ENCODE measurements at regions not wholly inside any gene's neighbourhood (a gene's known extent, or its start where the extent isn't known, plus 50 kb on each side); places are given as distances from the start of the nearest gene placed in this dataset.

GRCh38 chr4:89427782-89428181 lies 120.2 kb upstream of the GPRIN3 start:
- no peak for TF ChIP-seq POLR2A (IDR thresholded peaks at IDR 0.05)
- no peak for TF ChIP-seq CTCF (IDR thresholded peaks at IDR 0.05)
- Histone ChIP-seq H3K27me3 (no peaks in the 10 kb centered on the region), H3K4me3 (no peak overlapping the region), H3K27ac (no peak overlapping the region), H3K36me3 (no peaks in the 10 kb centered on the region), H3K4me1 (no peaks in the 10 kb centered on the region), H3K9me3 (no peaks in the 10 kb centered on the region)
- no peak for ATAC-seq
- intact Hi-C loops (cut with DNase I): no loop called here
- DNase-seq: no peak
- WGBS, 4 donors: 75 to 88% (median 82%) methylated on average over 2 of the region's 2 CpGs

GRCh38 chr4:89425023-89425422 lies 117.4 kb upstream of the GPRIN3 start:
- Histone ChIP-seq H3K4me3 (no peak overlapping the region), H3K4me1 (no peaks in the 10 kb centered on the region), H3K27ac (no peak overlapping the region), H3K36me3 (no peaks in the 10 kb centered on the region), H3K9me3 (no peaks in the 10 kb centered on the region), H3K27me3 (no peaks in the 10 kb centered on the region)
- ATAC-seq: no peak
- no peak for DNase-seq
- TF ChIP-seq POLR2A (IDR thresholded peaks at IDR 0.05): no peak
- TF ChIP-seq CTCF (IDR thresholded peaks at IDR 0.05): no peak
- 61 to 69% (median 66%) methylated on average over 1 of the region's 1 CpG for WGBS, 4 donors
- intact Hi-C loops (cut with DNase I): no loop called here

DNA sequence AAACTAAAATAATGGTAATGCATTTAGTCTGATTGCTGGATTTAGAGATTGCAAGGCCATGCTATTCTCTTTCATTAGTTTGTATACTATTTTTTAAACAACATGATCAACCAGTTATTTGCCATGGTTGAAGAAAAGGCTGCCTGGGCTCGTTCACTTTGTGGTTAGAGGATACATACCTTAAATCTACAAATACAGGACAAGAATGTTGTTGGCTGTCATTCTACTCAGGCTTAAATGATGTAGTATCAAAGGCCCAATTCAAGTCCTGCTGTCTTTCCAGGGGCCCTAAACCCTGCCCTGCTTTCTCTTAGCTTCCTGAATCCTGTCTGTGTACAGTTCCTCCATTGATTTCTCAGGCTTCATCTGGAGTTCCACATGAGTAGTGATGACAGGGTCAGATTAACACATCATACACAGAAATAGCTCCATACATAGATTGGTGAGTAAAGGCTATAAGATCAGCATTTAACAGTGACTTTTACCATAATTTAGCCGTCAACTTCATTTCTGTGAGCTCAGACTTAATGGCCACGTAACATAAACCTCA lies 114.9 kb upstream of the GPRIN3 start:
- intact Hi-C loops (cut with DNase I): no loop called here
- H3K9me3 ChIP-seq: no peaks in the 10 kb centered on the region
- TF ChIP-seq CTCF (IDR thresholded peaks at IDR 0.05) (no peak), POLR2A (IDR thresholded peaks at IDR 0.05) (no peak)
- no peaks in the 10 kb centered on the region for H3K27me3 ChIP-seq
- ATAC-seq: no peak
- WGBS, 4 donors: 88 to 95% (median 91%) methylated on average over 3 of the region's 3 CpGs
- no peak for DNase-seq
- no peak overlapping the region for H3K27ac ChIP-seq
- no peaks in the 10 kb centered on the region for H3K36me3 ChIP-seq
- H3K4me3 ChIP-seq: no peak overlapping the region
- H3K4me1 ChIP-seq: no peaks in the 10 kb centered on the region

DNA sequence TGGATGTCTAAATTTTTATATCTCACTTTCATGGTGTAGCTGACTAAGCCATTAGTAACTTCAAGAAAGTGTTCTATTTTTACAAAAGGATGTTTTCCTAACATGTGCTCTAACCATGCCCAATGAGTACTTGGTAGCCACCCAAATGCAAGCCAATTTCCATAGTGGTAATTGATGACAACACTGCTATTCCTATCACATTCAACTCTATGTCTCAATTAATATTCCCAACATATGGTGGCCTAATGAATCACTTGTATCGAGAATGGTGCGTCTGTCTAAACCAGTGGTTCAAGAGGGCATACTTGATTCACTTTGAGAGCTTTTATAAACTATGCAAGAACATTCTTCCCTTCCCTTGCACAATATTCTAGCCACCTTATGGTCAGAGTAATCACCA lies 112.9 kb upstream of the GPRIN3 start:
- Histone ChIP-seq H3K4me3 (no peak overlapping the region), H3K36me3 (no peaks in the 10 kb centered on the region), H3K9me3 (no peaks in the 10 kb centered on the region), H3K27me3 (no peaks in the 10 kb centered on the region), H3K4me1 (no peaks in the 10 kb centered on the region), H3K27ac (no peak overlapping the region)
- ATAC-seq (no peak), DNase-seq (no peak)
- no peak for TF ChIP-seq POLR2A (IDR thresholded peaks at IDR 0.05)
- intact Hi-C loops (cut with DNase I): no loop called here
- WGBS, 4 donors: 96 to 98% (median 96%) methylated on average over 2 of the region's 2 CpGs

DNA sequence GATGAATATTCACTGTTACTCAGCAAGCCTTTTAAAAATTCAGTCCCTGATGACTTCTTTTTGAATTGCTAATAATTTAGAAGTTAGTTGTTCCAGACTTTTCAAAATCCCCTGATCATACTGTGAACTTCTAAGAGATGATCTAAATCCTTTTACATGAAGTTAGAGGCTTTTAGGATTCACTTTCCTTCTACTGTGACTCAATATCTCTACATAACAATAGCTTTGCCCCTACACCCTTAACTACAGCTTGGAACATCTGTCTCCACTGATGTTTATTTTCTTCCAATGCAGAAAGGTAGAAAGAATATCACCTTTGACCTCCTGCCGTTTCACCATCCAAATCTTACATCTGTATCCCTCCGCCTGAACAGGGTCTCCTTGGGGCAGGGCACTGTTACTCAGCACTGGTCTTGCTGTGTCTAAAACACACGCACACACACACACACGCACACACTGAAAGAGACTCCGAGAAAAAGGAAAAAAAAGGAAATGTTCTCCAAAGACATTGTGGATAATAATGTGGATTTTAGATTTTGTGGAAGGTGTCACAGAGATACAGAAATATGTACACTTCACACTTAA lies 111.6 kb upstream of the GPRIN3 start:
- ATAC-seq: no peak
- intact Hi-C loops (cut with DNase I): loop anchor here in 3 of 10 donors (10.0 kb wide), 2 partner anchors 94 to 124 kb away; no protein-coding TSS in a partner anchor
- DNase-seq: no peak
- no peaks in the 10 kb centered on the region for H3K9me3 ChIP-seq
- no peak overlapping the region for H3K4me3 ChIP-seq
- TF ChIP-seq POLR2A (IDR thresholded peaks at IDR 0.05) (no peak), CTCF (IDR thresholded peaks at IDR 0.05) (no peak)
- peaks cover 0 to 6% (median 0%) of the 10 kb centered on the region in 12 donors for H3K4me1 ChIP-seq
- no peaks in the 10 kb centered on the region for H3K27me3 ChIP-seq
- 88 to 92% (median 91%) methylated on average over 5 of the region's 5 CpGs for WGBS, 4 donors
- no peak overlapping the region for H3K27ac ChIP-seq
- no peaks in the 10 kb centered on the region for H3K36me3 ChIP-seq

All from heart left ventricle (tissue), 16 donors.